IMR-90 (cell line): ENCODE measurements at regions not wholly inside any gene's neighbourhood (a gene's known extent, or its start where the extent isn't known, plus 50 kb on each side); places are given as distances from the start of the nearest gene placed in this dataset.

Source experiments
- ATAC-seq: fragments of 200-7000 bp; cut with Tn5 transposase; 2 replicates; pipeline ENCODE4 v1.9.1; 2020; ENCODE audit warnings: low read depth, mild to moderate bottlenecking, moderate library complexity
- BruUV-seq: library from RNA; stranded (reverse); fragments of 400-500 nt; replicated peaks from 2 replicates; lab custom pipeline; 2021; lab: Mats Ljungman, UMichigan
- CTCF ChIA-PET: fragments of 300-600 bp; formaldehyde crosslinking; extraction: SDS; loops from one replicate; lab custom pipeline; 2021; ENCODE audit warnings: antibody characterized with exemption; lab: Yijun Ruan, JAX
- POLR2A ChIA-PET: fragments of 300-600 bp; sonication (Branson Sonifier 250); formaldehyde crosslinking; loops from one replicate; lab custom pipeline; 2022; ENCODE audit warnings: antibody characterized with exemption; ENCODE audit not compliant: unreplicated experiment; lab: Charles Lee
- DNase-seq: peaks from one replicate; pipeline ENCODE4 v3.0.0; 2013
- H2AFZ ChIP-seq: replicated peaks from 2 replicates; pipeline ENCODE3; 2013; ENCODE audit warnings: low read length, mild to moderate bottlenecking; ENCODE audit not compliant: poor library complexity
- H2AK5ac ChIP-seq: 2 replicates; pipeline ENCODE4 v1.6.1; 2013; ENCODE audit warnings: low read depth, low read length, inconsistent platforms
- H2AK9ac ChIP-seq: replicated peaks from 2 replicates; pipeline ENCODE3; 2013; ENCODE audit warnings: mild to moderate bottlenecking, low read depth, low read length, moderate library complexity; ENCODE audit not compliant: poor library complexity
- H2BK120ac ChIP-seq: 2 replicates; pipeline ENCODE4 v1.6.1; 2013; ENCODE audit warnings: low read depth, low read length, inconsistent platforms
- H2BK15ac ChIP-seq: 3 replicates; pipeline ENCODE4 v1.6.1; 2013; ENCODE audit warnings: low read depth, low read length, inconsistent platforms
- H2BK20ac ChIP-seq: 2 replicates; pipeline ENCODE4 v1.6.1; 2013; ENCODE audit warnings: low read depth, mild to moderate bottlenecking, inconsistent platforms, low read length, moderate library complexity
- H2BK5ac ChIP-seq: 2 replicates; pipeline ENCODE4 v1.6.1; 2013; ENCODE audit warnings: mild to moderate bottlenecking, low read depth, low read length, inconsistent platforms; ENCODE audit not compliant: poor library complexity, severe bottlenecking
- H3K14ac ChIP-seq: replicated peaks from 2 replicates; pipeline ENCODE4 v1.6.1; 2013; ENCODE audit warnings: low read depth, low read length, inconsistent platforms
- H3K18ac ChIP-seq: 2 replicates; pipeline ENCODE4 v1.6.1; 2013; ENCODE audit warnings: low read depth, low read length, control low read depth
- H3K23ac ChIP-seq: 2 replicates; pipeline ENCODE4 v1.6.1; 2013; ENCODE audit warnings: low read depth, low read length, inconsistent platforms
- H3K27ac ChIP-seq: 2 replicates; pipeline ENCODE4 v1.5.1; 2013; ENCODE audit warnings: mild to moderate bottlenecking, control low read depth, low read length; ENCODE audit not compliant: insufficient read depth
- H3K27me3 ChIP-seq: 2 replicates; pipeline ENCODE4 v1.6.1; 2013; ENCODE audit warnings: low read length; ENCODE audit not compliant: control insufficient read depth, insufficient read depth
- H3K36me3 ChIP-seq: 2 replicates; pipeline ENCODE4 v1.6.1; 2013; ENCODE audit warnings: low read length, mixed read lengths; ENCODE audit not compliant: control insufficient read depth, insufficient read depth
- H3K4ac ChIP-seq: 2 replicates; pipeline ENCODE4 v1.6.1; 2013; ENCODE audit warnings: low read depth, low read length, inconsistent platforms
- H3K4me1 ChIP-seq: 2 replicates; pipeline ENCODE4 v1.6.1; 2013; ENCODE audit warnings: low read length, mixed read lengths; ENCODE audit not compliant: control insufficient read depth, insufficient read depth
- H3K4me2 ChIP-seq: 2 replicates; pipeline ENCODE4 v1.6.1; 2013; ENCODE audit warnings: low read depth, mild to moderate bottlenecking, control low read depth, low read length, moderate library complexity
- H3K4me3 ChIP-seq: 2 replicates; pipeline ENCODE4 v1.5.1; 2013; ENCODE audit warnings: low read depth, mild to moderate bottlenecking, control low read depth, low read length, moderate library complexity; ENCODE audit not compliant: insufficient read depth
- H3K56ac ChIP-seq: 2 replicates; pipeline ENCODE4 v1.6.1; 2013; ENCODE audit warnings: low read length, inconsistent platforms; ENCODE audit not compliant: insufficient read depth; ENCODE audit errors: extremely low read depth
- H3K79me1 ChIP-seq, 2 experiments: 2 replicates each; pipeline ENCODE4 v1.6.1; 2013; ENCODE audit warnings: low read length in 2 of 2, inconsistent platforms in 1 of 2, low read depth in 1 of 2
- H3K9ac ChIP-seq: 2 replicates; pipeline ENCODE4 v1.6.1; 2013; ENCODE audit warnings: low read depth, low read length, control low read depth
- H3K9me1 ChIP-seq: 2 replicates; pipeline ENCODE4 v1.6.1; 2013; ENCODE audit warnings: low read length, inconsistent platforms; ENCODE audit not compliant: insufficient read depth
- H3K9me3 ChIP-seq: 2 replicates; pipeline ENCODE4 v1.6.1; 2013; ENCODE audit warnings: low read length; ENCODE audit not compliant: control insufficient read depth, insufficient read depth
- H4K20me1 ChIP-seq: 2 replicates; pipeline ENCODE4 v1.6.1; 2013; ENCODE audit warnings: low read length, inconsistent platforms; ENCODE audit not compliant: insufficient read depth
- H4K5ac ChIP-seq: 2 replicates; pipeline ENCODE4 v1.6.1; 2013; ENCODE audit warnings: mild to moderate bottlenecking, low read depth, low read length, control low read depth
- H4K8ac ChIP-seq, 2 experiments: 2 replicates each; pipeline ENCODE4 v1.6.1; 2013; ENCODE audit warnings: low read depth in 2 of 2, low read length in 2 of 2, control low read depth in 1 of 2, inconsistent platforms in 1 of 2
- H4K91ac ChIP-seq: 2 replicates; pipeline ENCODE4 v1.6.1; 2013; ENCODE audit warnings: low read depth, low read length, inconsistent platforms; ENCODE audit not compliant: insufficient read depth
- BHLHE40 ChIP-seq: fragments of 150-350 bp; IDR thresholded peaks from 2 replicates; pipeline ENCODE4 v1.6.1; 2016; ENCODE audit warnings: mild to moderate bottlenecking, low read depth, low read length
- CEBPB ChIP-seq: IDR thresholded peaks from 2 replicates; pipeline ENCODE4 v1.6.1; 2012; ENCODE audit warnings: low read depth, low read length, improper control_type of control experiment
- CHD1 ChIP-seq: IDR thresholded peaks from 2 replicates; pipeline ENCODE4 v1.6.1; 2012; ENCODE audit warnings: low read depth, low read length, improper control_type of control experiment
- ELK1 ChIP-seq: fragments of 150-350 bp; IDR thresholded peaks from 2 replicates; pipeline ENCODE4 v1.6.1; 2016; ENCODE audit warnings: low read depth, mild to moderate bottlenecking, low read length, moderate library complexity, borderline replicate concordance
- MAFK ChIP-seq: IDR thresholded peaks from 2 replicates; pipeline ENCODE4 v1.6.1; 2012; ENCODE audit warnings: low read depth, low read length, improper control_type of control experiment
- MXI1 ChIP-seq: IDR thresholded peaks from 2 replicates; pipeline ENCODE4 v1.6.1; 2012; ENCODE audit warnings: low read depth, mild to moderate bottlenecking, low read length, moderate library complexity, borderline replicate concordance
- NFE2L2 ChIP-seq: fragments of 150-350 bp; IDR thresholded peaks from 2 replicates; pipeline ENCODE4 v1.6.1; 2016; ENCODE audit warnings: low read depth, mild to moderate bottlenecking, low read length
- WGBS, 2 experiments: methylation state at CpG; one replicate each; pipeline versions ENCODE4 v1.1.5 to v1.1.7; 2013; ENCODE audit warnings: missing lambda C conversion rate in 2 of 2; ENCODE audit not compliant: insufficient read length in 1 of 2; ENCODE audit errors: extremely low coverage in 2 of 2; 5-methylcytosine and 5-hydroxymethylcytosine counted together
- dilution Hi-C: fragments of 300-500 bp; cut with HindIII; formaldehyde crosslinking; loops from one replicate; pipeline ENCODE4 v1.14.3; 2018; ENCODE audit warnings: low sequenced_read_pairs; ENCODE audit not compliant: unreplicated experiment
- in situ Hi-C: fragments of 300-500 bp; cut with MboI; formaldehyde crosslinking; loops from 3 replicates; pipeline ENCODE4 v1.14.3; 2019; ENCODE audit warnings: low sequenced_read_pairs, inconsistent platforms, mixed read lengths
- intact Hi-C: fragments of 100-400 bp; cut with micrococcal nuclease; formaldehyde crosslinking; loops from 2 replicates; pipeline ENCODE4 v1.10.0; 2022
- TF ChIP-seq, protein P1 (sequence below): conservative IDR thresholded peaks from 2 replicates; pipeline ENCODE4 v1.5.1; 2012; ENCODE audit warnings: mild to moderate bottlenecking, low read depth, low read length, improper control_type of control experiment

DNA sequence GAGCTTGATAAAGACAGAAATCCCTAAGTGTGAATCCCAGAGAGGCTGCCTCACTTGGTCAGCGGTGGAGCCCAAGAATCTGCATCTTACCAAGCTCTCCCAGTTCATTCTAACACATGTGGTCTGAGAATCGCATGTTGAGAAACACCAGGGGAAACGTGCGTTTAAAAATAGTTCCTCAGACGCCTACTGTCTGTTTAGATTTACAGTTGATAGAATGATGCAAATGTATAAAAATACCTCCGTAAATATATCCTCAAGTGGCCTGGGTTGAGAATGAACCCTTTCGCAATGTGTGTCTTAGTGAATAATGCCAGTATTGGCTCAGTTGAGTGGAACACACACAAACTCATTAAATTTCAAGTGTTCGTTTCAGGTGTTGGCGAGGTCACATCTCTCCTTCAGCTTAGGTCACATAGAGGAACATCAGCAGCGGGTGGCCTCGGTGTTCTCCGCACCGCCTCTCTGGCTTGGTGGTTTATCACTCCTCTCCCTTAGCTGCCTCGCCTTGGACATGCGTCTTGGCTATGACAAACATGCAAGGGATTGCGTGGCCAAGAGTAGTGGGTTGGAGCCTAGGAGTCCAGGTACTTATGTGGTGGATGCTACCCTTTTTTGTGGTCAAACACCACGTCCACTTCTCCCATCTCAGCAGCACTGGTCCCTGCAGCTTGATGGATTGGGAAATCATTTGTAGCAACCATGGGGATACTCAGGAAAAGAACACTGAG, 117.6 kb upstream of the SPATA13 start:
- Histone ChIP-seq H4K8ac (peak overlapping the region in 1 of 2 experiments; percentile 26; a peak in 1 of 4 replicates), H2BK20ac (peak overlapping the region; percentile 85; the same call in 1 of the 2 replicates), H4K91ac (no peak overlapping the region), H3K4me1 (peaks cover 24% of the 10 kb centered on the region), H2AK9ac (peak overlapping the region; percentile 53), H3K9me1 (peaks cover 20% of the 10 kb centered on the region), H3K4me2 (no peak overlapping the region), H3K27ac (no peak overlapping the region), H3K4ac (peak overlapping the region; percentile 80; the same call in 1 of the 2 replicates), H4K5ac (no peak overlapping the region), H3K4me3 (no peak overlapping the region), H3K23ac (peak overlapping the region; percentile 0; the same call in 1 of the 2 replicates), H2BK120ac (peak overlapping the region; percentile 80; the same call in 1 of the 2 replicates), H3K9me3 (peaks cover 3% of the 10 kb centered on the region; the same call in 1 of the 2 replicates), H4K20me1 (no peaks in the 10 kb centered on the region), H2AK5ac (peak overlapping the region; percentile 86; the same call in 1 of the 2 replicates), H2BK5ac (no peak overlapping the region), H2BK15ac (peak overlapping the region; percentile 30; the same call in 2 of the 3 replicates), H3K36me3 (no peaks in the 10 kb centered on the region), H3K27me3 (no peaks in the 10 kb centered on the region), H3K18ac (peak overlapping the region; percentile 60), H3K79me1 (no peaks in the 10 kb centered on the region), H3K14ac (peak overlapping the region; percentile 73), H3K56ac (no peak overlapping the region), H3K9ac (no peak overlapping the region), H2AFZ (no peak overlapping the region)
- dilution Hi-C loops, result no loop called here
- TF ChIP-seq NFE2L2, result no peak
- TF ChIP-seq BHLHE40, result peak; percentile 62; the same call in 1 of the 2 replicates
- peak; percentile 75 for TF ChIP-seq CEBPB
- no peak for TF ChIP-seq ELK1
- TF ChIP-seq MXI1, result no peak
- TF ChIP-seq, protein P1, sequence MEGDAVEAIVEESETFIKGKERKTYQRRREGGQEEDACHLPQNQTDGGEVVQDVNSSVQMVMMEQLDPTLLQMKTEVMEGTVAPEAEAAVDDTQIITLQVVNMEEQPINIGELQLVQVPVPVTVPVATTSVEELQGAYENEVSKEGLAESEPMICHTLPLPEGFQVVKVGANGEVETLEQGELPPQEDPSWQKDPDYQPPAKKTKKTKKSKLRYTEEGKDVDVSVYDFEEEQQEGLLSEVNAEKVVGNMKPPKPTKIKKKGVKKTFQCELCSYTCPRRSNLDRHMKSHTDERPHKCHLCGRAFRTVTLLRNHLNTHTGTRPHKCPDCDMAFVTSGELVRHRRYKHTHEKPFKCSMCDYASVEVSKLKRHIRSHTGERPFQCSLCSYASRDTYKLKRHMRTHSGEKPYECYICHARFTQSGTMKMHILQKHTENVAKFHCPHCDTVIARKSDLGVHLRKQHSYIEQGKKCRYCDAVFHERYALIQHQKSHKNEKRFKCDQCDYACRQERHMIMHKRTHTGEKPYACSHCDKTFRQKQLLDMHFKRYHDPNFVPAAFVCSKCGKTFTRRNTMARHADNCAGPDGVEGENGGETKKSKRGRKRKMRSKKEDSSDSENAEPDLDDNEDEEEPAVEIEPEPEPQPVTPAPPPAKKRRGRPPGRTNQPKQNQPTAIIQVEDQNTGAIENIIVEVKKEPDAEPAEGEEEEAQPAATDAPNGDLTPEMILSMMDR, result no peak
- no peak for TF ChIP-seq CHD1
- TF ChIP-seq MAFK, result no peak
- CTCF ChIA-PET, result interaction anchor here (0.6 to 1.4 kb wide), 3 partner anchors 10 to 236 kb away, joined by 3 to 4 read pairs (median 3); no protein-coding TSS in a partner anchor
- intact Hi-C loops, result no loop called here
- POLR2A ChIA-PET, result interaction anchor here (0.7 kb wide), 1 partner anchor 186 kb away, joined by 4 read pairs; no protein-coding TSS in a partner anchor
- ATAC-seq, result peak; percentile 33
- peak; percentile 63 for DNase-seq
- BruUV-seq, result no TSS peak
- 84% methylated on average over 4 of the region's 17 CpGs; no CpG with 5 or more reads in 1 of the 2 experiments for whole genome bisulfite sequencing, 2 experiments
- in situ Hi-C loops, result no loop called here
